H1 (cell line): ENCODE measurements at regions not wholly inside any gene's neighbourhood (a gene's known extent, or its start where the extent isn't known, plus 50 kb on each side); places are given as distances from the start of the nearest gene placed in this dataset.

Experiments used
- CTCF ChIA-PET: fragments of 300-600 bp; sonication (Branson Sonifier 250); formaldehyde crosslinking; loops from one replicate; lab custom pipeline; 2021; ENCODE audit not compliant: partially characterized antibody; lab: Charles Lee
- POLR2A ChIA-PET: fragments of 300-600 bp; sonication (Branson Sonifier 250); formaldehyde crosslinking; loops from one replicate; lab custom pipeline; 2021; ENCODE audit warnings: inconsistent platforms; ENCODE audit not compliant: partially characterized antibody; lab: Charles Lee
- DNase-seq, 2 experiments: peaks; one replicate each; pipeline versions ENCODE4 v3.0.0 to v3.0.0-alpha.2; 2010 to 2022; ENCODE audit warnings: low spot score in 2 of 2, low read depth in 1 of 2, mixed read lengths in 1 of 2
- FAIRE-seq: peaks from 2 replicates; lab custom pipeline; 2011; peaks lifted over from hg19 to GRCh38; lab: Jason Lieb, UNC
- H2AFZ ChIP-seq: 2 replicates; pipeline ENCODE4 v1.8.1; 2012; ENCODE audit warnings: low read length, inconsistent platforms
- H2AK5ac ChIP-seq: 2 replicates; pipeline ENCODE4 v1.6.1; 2013; ENCODE audit warnings: low read depth, low read length
- H2BK120ac ChIP-seq: replicated peaks from 2 replicates; pipeline ENCODE3; 2013; ENCODE audit warnings: low read depth, low read length, inconsistent platforms
- H2BK12ac ChIP-seq: 2 replicates; pipeline ENCODE4 v1.6.1; 2013; ENCODE audit warnings: low read depth, low read length
- H2BK15ac ChIP-seq: 2 replicates; pipeline ENCODE4 v1.6.1; 2013; ENCODE audit warnings: low read length
- H2BK20ac ChIP-seq: 2 replicates; pipeline ENCODE4 v1.6.1; 2013; ENCODE audit warnings: low read length
- H2BK5ac ChIP-seq: 2 replicates; pipeline ENCODE4 v1.6.1; 2013; ENCODE audit warnings: low read depth, low read length
- H3K14ac ChIP-seq: 2 replicates; pipeline ENCODE4 v1.6.1; 2013; ENCODE audit warnings: inconsistent platforms; ENCODE audit not compliant: insufficient read length
- H3K18ac ChIP-seq: 2 replicates; pipeline ENCODE4 v1.6.1; 2013; ENCODE audit warnings: low read length; ENCODE audit errors: extremely low read depth
- H3K23ac ChIP-seq: 2 replicates; pipeline ENCODE4 v1.6.1; 2013; ENCODE audit warnings: inconsistent platforms; ENCODE audit not compliant: insufficient read length
- H3K23me2 ChIP-seq: 2 replicates; pipeline ENCODE4 v1.6.1; 2013; ENCODE audit warnings: low read depth, low read length
- H3K27ac ChIP-seq: 2 replicates; pipeline ENCODE4 v1.6.1; 2011; ENCODE audit warnings: low read depth, low read length, inconsistent platforms
- H3K27me3 ChIP-seq, 4 experiments: replicated peaks in 1 of 4; 1 replicate in 1 of 4; 2 replicates in 3 of 4; pipeline versions ENCODE4 v1.6.1 to v1.8.1; 2011 to 2013; ENCODE audit warnings: low read length in 3 of 4, mild to moderate bottlenecking in 3 of 4, inconsistent platforms in 2 of 4, mixed read lengths in 2 of 4, moderate library complexity in 1 of 4; ENCODE audit not compliant: control insufficient read depth in 3 of 4, insufficient read depth in 3 of 4; ENCODE audit errors: extremely low read depth in 1 of 4
- H3K36me3 ChIP-seq, 4 experiments: 2 replicates each; pipeline versions ENCODE4 v1.6.1 to v1.8.1; 2011 to 2013; ENCODE audit warnings: mild to moderate bottlenecking in 4 of 4, low read length in 3 of 4, moderate library complexity in 2 of 4, control low read depth in 1 of 4, inconsistent platforms in 1 of 4; ENCODE audit not compliant: insufficient read depth in 4 of 4, control insufficient read depth in 2 of 4
- H3K4ac ChIP-seq: replicated peaks from 2 replicates; pipeline ENCODE3; 2013; ENCODE audit warnings: low read length, low read depth, mixed read lengths, inconsistent platforms; ENCODE audit not compliant: insufficient read length
- H3K4me1 ChIP-seq, 4 experiments: replicated peaks in 1 of 4; 1 replicate in 1 of 4; 2 replicates in 3 of 4; pipeline versions ENCODE4 v1.6.1 to v1.8.1; 2011 to 2013; ENCODE audit warnings: low read length in 3 of 4, inconsistent platforms in 2 of 4, mixed read lengths in 1 of 4; ENCODE audit not compliant: insufficient read depth in 4 of 4, control insufficient read depth in 3 of 4
- H3K4me2 ChIP-seq, 2 experiments: 2 replicates each; pipeline versions ENCODE4 v1.6.1 to v1.8.1; 2011 to 2013; ENCODE audit warnings: low read depth in 2 of 2, low read length in 2 of 2, control low read depth in 1 of 2, inconsistent platforms in 1 of 2, mild to moderate bottlenecking in 1 of 2; ENCODE audit not compliant: insufficient read depth in 1 of 2
- H3K4me3 ChIP-seq, 4 experiments: fragments of 200-600, 300-600 bp in 1 of 4; sonication (generic), shearing (Covaris generic), sonication (Bioruptor Twin) in 1 of 4; 2 replicates each; pipeline versions ENCODE4 v1.5.1 to v1.8.1; 2011 to 2016; ENCODE audit warnings: low read length in 4 of 4, low read depth in 3 of 4, control low read depth in 2 of 4, inconsistent platforms in 2 of 4, mild to moderate bottlenecking in 2 of 4, mixed read lengths in 1 of 4, moderate library complexity in 1 of 4; ENCODE audit not compliant: insufficient read depth in 2 of 4; ENCODE audit errors: extremely low read depth in 1 of 4
- H3K56ac ChIP-seq: replicated peaks from 2 replicates; pipeline ENCODE3; 2013; ENCODE audit warnings: low read depth, mild to moderate bottlenecking, mixed read lengths, low read length, inconsistent platforms; ENCODE audit not compliant: insufficient read length
- H3K79me1 ChIP-seq: 2 replicates; pipeline ENCODE4 v1.6.1; 2013; ENCODE audit warnings: low read depth, low read length, control low read depth
- H3K79me2 ChIP-seq, 2 experiments: 2 replicates each; pipeline versions ENCODE4 v1.6.1 to v1.8.1; 2012 to 2013; ENCODE audit warnings: low read length in 2 of 2, mild to moderate bottlenecking in 2 of 2, inconsistent platforms in 1 of 2; ENCODE audit not compliant: insufficient read depth in 2 of 2, control insufficient read depth in 1 of 2
- H3K9ac ChIP-seq, 4 experiments: replicated peaks in 1 of 4; 1 replicate in 1 of 4; 2 replicates in 3 of 4; pipeline versions ENCODE4 v1.6.1 to v1.8.1; 2011 to 2013; ENCODE audit warnings: low read depth in 3 of 4, low read length in 3 of 4, control low read depth in 2 of 4, mild to moderate bottlenecking in 2 of 4, moderate library complexity in 2 of 4, inconsistent platforms in 1 of 4; ENCODE audit errors: extremely low read depth in 1 of 4
- H3K9me3 ChIP-seq, 2 experiments: 2 replicates each; pipeline versions ENCODE4 v1.6.1 to v1.8.1; 2012 to 2013; ENCODE audit warnings: mild to moderate bottlenecking in 2 of 2, moderate library complexity in 2 of 2, control low read depth in 1 of 2, inconsistent platforms in 1 of 2, low read depth in 1 of 2, low read length in 1 of 2, mixed read lengths in 1 of 2; ENCODE audit not compliant: insufficient read depth in 2 of 2
- H4K20me1 ChIP-seq, 2 experiments: replicated peaks in 1 of 2; 2 replicates each; pipeline versions ENCODE3 to v1.8.1; 2011 to 2013; ENCODE audit warnings: inconsistent platforms in 2 of 2, low read length in 2 of 2, mild to moderate bottlenecking in 1 of 2; ENCODE audit not compliant: insufficient read depth in 2 of 2, control insufficient read depth in 1 of 2
- H4K5ac ChIP-seq: 2 replicates; pipeline ENCODE4 v1.6.1; 2013; ENCODE audit warnings: low read length, low read depth, mixed read lengths, inconsistent platforms; ENCODE audit not compliant: insufficient read length
- H4K8ac ChIP-seq: 2 replicates; pipeline ENCODE4 v1.8.0; 2013; ENCODE audit warnings: mild to moderate bottlenecking, moderate library complexity, low read length, inconsistent platforms; ENCODE audit not compliant: insufficient read depth; ENCODE audit errors: extremely low read depth
- H4K91ac ChIP-seq: replicated peaks from 2 replicates; pipeline ENCODE3; 2013; ENCODE audit warnings: low read length, mixed read lengths, inconsistent platforms; ENCODE audit not compliant: insufficient read length
- BCL11A ChIP-seq, 2 experiments: IDR thresholded peaks; one replicate each; pipeline ENCODE4 v1.6.1; 2011; ENCODE audit warnings: low read depth in 2 of 2, low read length in 2 of 2, mild to moderate bottlenecking in 2 of 2
- CBX8 ChIP-seq: fragments of 300-800, 300-1000 bp; sonication (generic); IDR thresholded peaks from 2 replicates; pipeline ENCODE4 v1.7.1; 2016; ENCODE audit warnings: low read depth, low read length, borderline replicate concordance
- CEBPB ChIP-seq: IDR thresholded peaks from 2 replicates; pipeline ENCODE4 v1.6.1; 2012; ENCODE audit warnings: low read depth, low read length
- CHD2 ChIP-seq: IDR thresholded peaks from 2 replicates; pipeline ENCODE4 v1.6.1; 2012; ENCODE audit warnings: low read length, improper control_type of control experiment
- CREB1 ChIP-seq: IDR thresholded peaks from 2 replicates; pipeline ENCODE4 v1.6.1; 2012; ENCODE audit warnings: inconsistent platforms
- EGR1 ChIP-seq: IDR thresholded peaks from 2 replicates; pipeline ENCODE4 v1.6.1; 2011; ENCODE audit warnings: low read depth, low read length, borderline replicate concordance
- EP300 ChIP-seq, 2 experiments: IDR thresholded peaks; 1 replicate in 1 of 2; 2 replicates in 1 of 2; pipeline ENCODE4 v1.6.1; 2011 to 2012; ENCODE audit warnings: low read depth in 2 of 2, low read length in 2 of 2, mild to moderate bottlenecking in 2 of 2, borderline replicate concordance in 1 of 2, inconsistent platforms in 1 of 2, moderate library complexity in 1 of 2
- GABPA ChIP-seq: IDR thresholded peaks from 2 replicates; pipeline ENCODE4 v1.6.1; 2011; ENCODE audit warnings: mild to moderate bottlenecking, low read length, moderate library complexity, borderline replicate concordance; ENCODE audit not compliant: insufficient read depth
- HDAC2 ChIP-seq, 2 experiments: fragments of 300-600 bp in 1 of 2; sonication (generic) in 1 of 2; IDR thresholded peaks; 2 replicates each; pipeline ENCODE4 v1.6.1; 2011 to 2012; ENCODE audit warnings: low read depth in 2 of 2, low read length in 2 of 2, mild to moderate bottlenecking in 2 of 2, moderate library complexity in 2 of 2, borderline replicate concordance in 1 of 2, inconsistent platforms in 1 of 2
- MAFK ChIP-seq: IDR thresholded peaks from 2 replicates; pipeline ENCODE4 v1.6.1; 2012; ENCODE audit warnings: low read depth, mild to moderate bottlenecking, improper control_type of control experiment, low read length
- POU5F1 ChIP-seq: IDR thresholded peaks from 2 replicates; pipeline ENCODE4 v1.6.1; 2011; ENCODE audit warnings: low read depth, mild to moderate bottlenecking, low read length, moderate library complexity
- RBBP5 ChIP-seq: IDR thresholded peaks from 2 replicates; pipeline ENCODE4 v1.7.1; 2012; ENCODE audit warnings: low read depth, mild to moderate bottlenecking, inconsistent platforms, low read length, moderate library complexity, borderline replicate concordance
- RFX5 ChIP-seq: IDR thresholded peaks from 2 replicates; pipeline ENCODE4 v1.6.1; 2011; ENCODE audit warnings: low read depth, low read length, improper control_type of control experiment, borderline replicate concordance
- RXRA ChIP-seq: IDR thresholded peaks from 2 replicates; pipeline ENCODE4 v1.6.1; 2011; ENCODE audit warnings: low read depth, mild to moderate bottlenecking, low read length, moderate library complexity; ENCODE audit not compliant: insufficient read depth
- SP1 ChIP-seq: IDR thresholded peaks from 2 replicates; pipeline ENCODE4 v1.6.1; 2011; ENCODE audit warnings: low read depth, low read length
- SRF ChIP-seq: IDR thresholded peaks from 2 replicates; pipeline ENCODE4 v1.6.1; 2011; ENCODE audit warnings: mild to moderate bottlenecking, low read depth, low read length, moderate library complexity
- YY1 ChIP-seq: IDR thresholded peaks from 2 replicates; pipeline ENCODE4 v1.6.1; 2011; ENCODE audit warnings: low read depth, mild to moderate bottlenecking, low read length

DNA sequence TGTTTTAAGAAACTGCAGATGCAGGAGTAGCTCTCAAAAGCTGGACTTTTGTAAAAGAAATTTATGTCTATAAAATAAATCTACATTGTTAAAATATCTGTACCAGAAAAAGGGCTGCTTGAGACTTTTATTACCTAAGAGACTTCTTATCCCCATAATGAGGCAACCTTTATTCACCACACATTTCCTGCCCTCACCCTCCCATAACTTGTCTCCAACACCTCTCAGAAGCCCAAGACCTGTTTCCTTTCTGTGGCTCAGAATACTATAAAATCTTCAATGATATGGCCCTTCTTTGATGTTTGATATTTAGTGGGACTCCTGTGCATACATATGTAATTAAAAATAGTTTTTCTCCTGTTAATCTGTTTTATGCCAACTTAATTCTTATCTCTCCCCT, 141.5 kb upstream of the FER start:
- H4K8ac ChIP-seq: no peak overlapping the region
- no peak for TF ChIP-seq SRF
- TF ChIP-seq POU5F1: no peak
- TF ChIP-seq CBX8: no peak
- no peak for TF ChIP-seq HDAC2 (IDR thresholded peaks at IDR 0.05; ENCODE audit: borderline replicate concordance in 1 of 2, low read depth in 2 of 2, low read length in 2 of 2)
- no peak for TF ChIP-seq BCL11A (IDR thresholded peaks at IDR 0.05; ENCODE audit: low read depth in 2 of 2, low read length in 2 of 2)
- no peak for TF ChIP-seq RBBP5
- no peak for TF ChIP-seq CEBPB
- no peak for TF ChIP-seq CREB1
- TF ChIP-seq SP1: no peak
- no peak for TF ChIP-seq GABPA
- no peak for TF ChIP-seq EGR1
- no peak for TF ChIP-seq CHD2
- TF ChIP-seq RFX5: no peak
- no peak for TF ChIP-seq YY1
- TF ChIP-seq RXRA: no peak
- no peak for TF ChIP-seq MAFK
- no peak for TF ChIP-seq EP300 (IDR thresholded peaks at IDR 0.05; ENCODE audit: borderline replicate concordance in 1 of 2, low read depth in 2 of 2, low read length in 2 of 2)

More for the DNA sequence above, 141.5 kb upstream of the FER start:
- Histone ChIP-seq H3K36me3 (no peaks in the 10 kb centered on the region), H2BK5ac (no peak overlapping the region), H4K91ac (no peak overlapping the region), H3K79me2 (no peaks in the 10 kb centered on the region), H3K27me3 (no peaks in the 10 kb centered on the region), H3K23me2 (no peaks in the 10 kb centered on the region), H2BK20ac (no peak overlapping the region), H4K5ac (no peak overlapping the region), H3K4ac (no peak overlapping the region), H2AFZ (no peak overlapping the region), H2AK5ac (no peak overlapping the region), H3K23ac (no peak overlapping the region), H3K27ac (no peak overlapping the region), H3K18ac (no peak overlapping the region), H3K9ac (no peak overlapping the region), H2BK120ac (no peak overlapping the region), H2BK12ac (no peak overlapping the region), H3K79me1 (no peaks in the 10 kb centered on the region), H3K4me1 (peaks cover 0 to 2% (median 0%) of the 10 kb centered on the region in 4 experiments; a peak in 1 of 7 replicates), H3K4me3 (no peak overlapping the region), H3K4me2 (no peak overlapping the region), H3K9me3 (no peaks in the 10 kb centered on the region; a peak in 1 of 4 replicates), H2BK15ac (no peak overlapping the region), H3K14ac (no peak overlapping the region), H4K20me1 (no peaks in the 10 kb centered on the region), H3K56ac (no peak overlapping the region)
- POLR2A ChIA-PET: no interaction called here
- no peak for DNase-seq
- CTCF ChIA-PET: no interaction called here
- FAIRE-seq: no peak
